PC-3 (cell line): ENCODE measurements at regions not wholly inside any gene's neighbourhood (a gene's known extent, or its start where the extent isn't known, plus 50 kb on each side); places are given as distances from the start of the nearest gene placed in this dataset.

Experiments
- ATAC-seq: fragments of 200-7000 bp; cut with Tn5 transposase; 2 replicates; pipeline ENCODE4 v1.9.1; 2020; ENCODE audit warnings: mild to moderate bottlenecking, moderate library complexity
- BruUV-seq: library from RNA; stranded (reverse); fragments of 400-500 nt; replicated peaks from 2 replicates; lab custom pipeline; 2021; lab: Mats Ljungman, UMichigan
- CTCF ChIA-PET: fragments of 300-600 bp; sonication (Branson Sonifier 250); formaldehyde crosslinking; loops from one replicate; lab custom pipeline; 2022; ENCODE audit warnings: antibody characterized with exemption; lab: Charles Lee
- POLR2A ChIA-PET: fragments of 300-600 bp; sonication (Branson Sonifier 250); formaldehyde crosslinking; loops from one replicate; lab custom pipeline; 2022; ENCODE audit warnings: antibody characterized with exemption; ENCODE audit not compliant: unreplicated experiment; lab: Charles Lee
- DNase-seq: peaks from one replicate; pipeline ENCODE4 v3.0.0-alpha.2; 2015
- H2AFZ ChIP-seq: fragments of 300-600 bp; sonication (generic); 2 replicates; pipeline ENCODE4 v1.6.0; 2016; ENCODE audit warnings: antibody characterized with exemption, low read length
- H3F3A ChIP-seq: fragments of 300-600 bp; sonication (generic); one replicate; pipeline ENCODE4 v1.6.0; 2017; ENCODE audit warnings: antibody characterized with exemption, low read length, control low read depth, mild to moderate bottlenecking; ENCODE audit not compliant: unreplicated experiment
- H3K27ac ChIP-seq: fragments of 300-600 bp; sonication (generic); 2 replicates; pipeline ENCODE4 v1.5.1; 2016; ENCODE audit warnings: mild to moderate bottlenecking, low read length
- H3K27me3 ChIP-seq: fragments of 300-600 bp; sonication (generic); 2 replicates; pipeline ENCODE4 v1.6.1; 2016; ENCODE audit warnings: low read length, mixed read lengths
- H3K36me3 ChIP-seq: fragments of 300-600 bp; sonication (generic); 2 replicates; pipeline ENCODE4 v1.6.1; 2016; ENCODE audit warnings: low read depth, mixed run types, low read length, mixed read lengths
- H3K4me1 ChIP-seq: fragments of 300-600 bp; sonication (generic); 2 replicates; pipeline ENCODE4 v1.5.1; 2016; ENCODE audit warnings: low read length; ENCODE audit not compliant: insufficient read depth
- H3K4me2 ChIP-seq: fragments of 300-600 bp; sonication (generic); 2 replicates; pipeline ENCODE4 v1.6.0; 2016; ENCODE audit warnings: low read length
- H3K4me3 ChIP-seq: fragments of 300-600 bp; sonication (generic); 2 replicates; pipeline ENCODE4 v1.5.1; 2016; ENCODE audit warnings: mild to moderate bottlenecking, low read length, mixed read lengths
- H3K79me2 ChIP-seq: fragments of 300-600 bp; sonication (generic); 2 replicates; pipeline ENCODE4 v1.6.1; 2017; ENCODE audit warnings: low read length, mixed read lengths
- H3K9ac ChIP-seq: fragments of 300-600 bp; sonication (generic); 2 replicates; pipeline ENCODE4 v1.6.0; 2016; ENCODE audit warnings: mild to moderate bottlenecking, low read length
- H3K9me2 ChIP-seq: fragments of 300-600 bp; sonication (generic); replicated peaks from 2 replicates; pipeline ENCODE4 v1.6.1; 2016; ENCODE audit warnings: mixed run types, low read length, mixed read lengths
- H3K9me3 ChIP-seq: fragments of 300-600 bp; sonication (generic); 2 replicates; pipeline ENCODE4 v1.6.1; 2016; ENCODE audit warnings: low read length, mixed read lengths
- H4K20me1 ChIP-seq: fragments of 300-600 bp; sonication (generic); 2 replicates; pipeline ENCODE4 v1.6.1; 2016; ENCODE audit warnings: low read length, mixed read lengths
- EZH2 ChIP-seq: fragments of 300-600 bp; sonication (generic); IDR thresholded peaks from one replicate; pipeline ENCODE4 v1.6.1; 2017; ENCODE audit warnings: antibody characterized with exemption, mild to moderate bottlenecking, low read length; ENCODE audit not compliant: unreplicated experiment
- EZH2phosphoT487 ChIP-seq: fragments of 300-600 bp; sonication (generic); IDR thresholded peaks from 2 replicates; pipeline ENCODE4 v1.6.1; 2018; ENCODE audit warnings: mild to moderate bottlenecking, antibody characterized with exemption, low read length, borderline replicate concordance
- intact Hi-C: fragments of 100-400 bp; cut with micrococcal nuclease; formaldehyde crosslinking; loops from 2 replicates; pipeline ENCODE4 v1.9.0; 2023
- TF ChIP-seq, protein P1 (sequence below): fragments of 300-600 bp; sonication (generic); conservative IDR thresholded peaks from 2 replicates; pipeline ENCODE4 v1.5.1; 2017; ENCODE audit warnings: antibody characterized with exemption, low read depth, mild to moderate bottlenecking, low read length

DNA sequence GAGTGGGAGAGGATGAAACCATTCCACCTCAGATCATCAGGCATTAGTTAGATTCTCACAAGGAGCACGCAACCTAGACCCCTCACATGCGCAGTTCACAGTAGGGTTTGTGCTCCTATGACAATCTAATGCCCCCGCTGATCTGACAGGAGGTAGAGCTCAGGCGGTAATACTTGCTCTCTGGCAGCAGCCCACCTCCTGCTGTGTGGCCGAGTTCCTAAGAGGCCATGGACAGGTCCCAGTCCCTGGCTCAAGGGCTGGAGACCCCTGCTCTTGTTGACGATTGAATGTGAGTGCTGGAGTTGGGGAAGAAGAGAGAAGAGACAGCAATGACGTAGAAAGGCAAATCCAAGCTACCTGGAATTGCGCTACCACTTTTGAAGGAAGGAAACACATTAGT lies 267.2 kb downstream of the TFEC start:
- TF ChIP-seq, protein P1, sequence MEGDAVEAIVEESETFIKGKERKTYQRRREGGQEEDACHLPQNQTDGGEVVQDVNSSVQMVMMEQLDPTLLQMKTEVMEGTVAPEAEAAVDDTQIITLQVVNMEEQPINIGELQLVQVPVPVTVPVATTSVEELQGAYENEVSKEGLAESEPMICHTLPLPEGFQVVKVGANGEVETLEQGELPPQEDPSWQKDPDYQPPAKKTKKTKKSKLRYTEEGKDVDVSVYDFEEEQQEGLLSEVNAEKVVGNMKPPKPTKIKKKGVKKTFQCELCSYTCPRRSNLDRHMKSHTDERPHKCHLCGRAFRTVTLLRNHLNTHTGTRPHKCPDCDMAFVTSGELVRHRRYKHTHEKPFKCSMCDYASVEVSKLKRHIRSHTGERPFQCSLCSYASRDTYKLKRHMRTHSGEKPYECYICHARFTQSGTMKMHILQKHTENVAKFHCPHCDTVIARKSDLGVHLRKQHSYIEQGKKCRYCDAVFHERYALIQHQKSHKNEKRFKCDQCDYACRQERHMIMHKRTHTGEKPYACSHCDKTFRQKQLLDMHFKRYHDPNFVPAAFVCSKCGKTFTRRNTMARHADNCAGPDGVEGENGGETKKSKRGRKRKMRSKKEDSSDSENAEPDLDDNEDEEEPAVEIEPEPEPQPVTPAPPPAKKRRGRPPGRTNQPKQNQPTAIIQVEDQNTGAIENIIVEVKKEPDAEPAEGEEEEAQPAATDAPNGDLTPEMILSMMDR, result no peak
- TF ChIP-seq EZH2 (no peak), EZH2phosphoT487 (no peak)
- peaks cover 65% of the 10 kb centered on the region for H3K27me3 ChIP-seq
- no peak overlapping the region for H3K9ac ChIP-seq
- H3K4me2 ChIP-seq, result no peak overlapping the region
- no peak overlapping the region for H2AFZ ChIP-seq
- no peaks in the 10 kb centered on the region for H3K9me3 ChIP-seq
- no peaks in the 10 kb centered on the region for H3K4me1 ChIP-seq
- no TSS peak for BruUV-seq
- H3K79me2 ChIP-seq, result no peaks in the 10 kb centered on the region
- ATAC-seq (no peak), DNase-seq (no peak)
- no peak overlapping the region for H3K27ac ChIP-seq
- H3F3A ChIP-seq, result no peaks in the 10 kb centered on the region
- H3K9me2 ChIP-seq, result no peaks in the 10 kb centered on the region
- no peaks in the 10 kb centered on the region for H3K36me3 ChIP-seq
- POLR2A ChIA-PET, result no interaction called here
- H4K20me1 ChIP-seq, result no peaks in the 10 kb centered on the region
- intact Hi-C loops, result no loop called here
- no peak overlapping the region for H3K4me3 ChIP-seq
- CTCF ChIA-PET, result no interaction called here

DNA sequence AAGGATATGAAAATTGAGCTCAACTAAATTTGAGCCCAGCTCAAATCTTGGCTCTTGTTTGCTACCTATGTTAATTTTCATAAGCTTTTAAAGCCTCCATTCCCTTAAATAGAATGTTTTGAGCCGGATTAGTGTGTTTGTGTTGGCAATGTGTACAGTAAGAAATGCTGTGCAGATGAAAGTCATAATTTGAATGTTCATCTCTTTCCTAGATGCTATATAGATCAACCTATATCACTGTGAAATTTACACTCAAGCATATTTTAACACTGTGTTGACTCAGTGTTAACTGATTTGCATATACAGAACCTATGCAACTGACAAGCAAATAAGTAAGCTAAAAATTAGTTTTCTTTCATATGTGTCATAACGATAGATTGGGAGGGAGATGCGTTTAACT lies 272.5 kb downstream of the TFEC start:
- Histone ChIP-seq H3K27me3 (peaks cover 25% of the 10 kb centered on the region), H3K9me3 (no peaks in the 10 kb centered on the region), H3K4me3 (no peak overlapping the region), H3K27ac (no peak overlapping the region), H2AFZ (no peak overlapping the region), H3K9ac (no peak overlapping the region), H3K36me3 (no peaks in the 10 kb centered on the region), H3K9me2 (no peaks in the 10 kb centered on the region), H3F3A (no peaks in the 10 kb centered on the region), H3K4me2 (no peak overlapping the region), H3K79me2 (no peaks in the 10 kb centered on the region), H3K4me1 (no peaks in the 10 kb centered on the region), H4K20me1 (no peaks in the 10 kb centered on the region)
- no peak for ATAC-seq
- TF ChIP-seq EZH2 (no peak), EZH2phosphoT487 (no peak)
- TF ChIP-seq, protein P1, result no peak
- intact Hi-C loops, result no loop called here
- CTCF ChIA-PET, result no interaction called here
- no peak for DNase-seq
- POLR2A ChIA-PET, result no interaction called here
- BruUV-seq, result no TSS peak

DNA sequence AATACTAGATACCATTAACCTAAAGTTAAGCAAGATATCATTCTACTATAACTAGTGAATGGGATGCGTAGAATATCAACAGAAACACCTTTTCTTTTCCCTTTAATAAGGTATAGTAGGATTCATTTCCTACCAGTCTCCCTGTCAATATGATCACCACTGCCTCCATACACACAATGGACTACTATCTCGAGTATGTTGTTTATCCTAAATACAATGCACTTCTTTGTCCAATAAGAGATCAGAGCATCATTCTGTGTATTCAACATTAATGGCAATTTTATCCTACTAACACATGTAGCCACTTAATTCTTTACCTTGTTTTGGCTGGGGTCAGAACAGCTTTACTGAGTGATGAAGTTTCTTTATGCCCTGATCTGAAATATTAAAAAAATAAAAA lies 276.3 kb downstream of the TFEC start:
- H3K9ac ChIP-seq, result no peak overlapping the region
- H3K4me3 ChIP-seq, result no peak overlapping the region
- ATAC-seq, result no peak
- no peaks in the 10 kb centered on the region for H3K79me2 ChIP-seq
- no peaks in the 10 kb centered on the region for H4K20me1 ChIP-seq
- POLR2A ChIA-PET, result no interaction called here
- no peaks in the 10 kb centered on the region for H3K9me3 ChIP-seq
- H3K36me3 ChIP-seq, result no peaks in the 10 kb centered on the region
- no peak overlapping the region for H2AFZ ChIP-seq
- peaks cover 16% of the 10 kb centered on the region for H3K27me3 ChIP-seq
- intact Hi-C loops, result no loop called here
- no peak overlapping the region for H3K4me2 ChIP-seq
- CTCF ChIA-PET, result no interaction called here
- no peak overlapping the region for H3K27ac ChIP-seq
- BruUV-seq, result no TSS peak
- TF ChIP-seq, protein P1, result no peak
- no peak for TF ChIP-seq EZH2phosphoT487
- H3K4me1 ChIP-seq, result no peaks in the 10 kb centered on the region
- no peaks in the 10 kb centered on the region for H3F3A ChIP-seq
- H3K9me2 ChIP-seq, result no peaks in the 10 kb centered on the region
- no peak for DNase-seq
